ENCODE measurements at regions not wholly inside any gene's neighbourhood (a gene's known extent, or its start where the extent isn't known, plus 50 kb on each side); places are given as distances from the start of the nearest gene placed in this dataset.
"Not testable (repeated sequence)": the region's sequence is repeated elsewhere in the genome, so short reads cannot be mapped to it uniquely, and the experiment has no call there.

- Histone ChIP-seq H3K27me3 (ENCODE audit: insufficient read depth, low read length) (no peaks in the 10 kb centered on the region), H3K4me3 (ENCODE audit: low read depth, low read length) (no peak overlapping the region), H3K79me2 (ENCODE audit: control insufficient read depth, insufficient read depth, low read length, unreplicated experiment) (no peaks in the 10 kb centered on the region), H3K36me3 (ENCODE audit: insufficient read depth, low read length) (no peaks in the 10 kb centered on the region), H2AFZ (ENCODE audit: low read length, unreplicated experiment) (no peak overlapping the region), H3K27ac (ENCODE audit: low read depth, low read length) (no peak overlapping the region), H3K4me1 (ENCODE audit: control insufficient read depth, insufficient read depth, low read length, unreplicated experiment) (no peaks in the 10 kb centered on the region)
Observed at GRCh38 chr6:170039156-170040114, 251.4 kb downstream of the DLL1 start.

GRCh38 chr6:170038708-170039107, 252.2 kb downstream of the DLL1 start:
- no peak overlapping the region for H3K4me3 ChIP-seq (ENCODE audit: low read depth, low read length)
- no peaks in the 10 kb centered on the region for H3K27me3 ChIP-seq (ENCODE audit: insufficient read depth, low read length)
- no peak overlapping the region for H3K27ac ChIP-seq (ENCODE audit: low read depth, low read length)
- no peaks in the 10 kb centered on the region for H3K4me1 ChIP-seq (ENCODE audit: control insufficient read depth, insufficient read depth, low read length, unreplicated experiment)
- no peaks in the 10 kb centered on the region for H3K36me3 ChIP-seq (ENCODE audit: insufficient read depth, low read length)
- no peak overlapping the region for H2AFZ ChIP-seq (ENCODE audit: low read length, unreplicated experiment)
- H3K79me2 ChIP-seq (ENCODE audit: control insufficient read depth, insufficient read depth, low read length, unreplicated experiment), result no peaks in the 10 kb centered on the region

- no peaks in the 10 kb centered on the region for H3K79me2 ChIP-seq (ENCODE audit: control insufficient read depth, insufficient read depth, low read length, unreplicated experiment)
- no peak overlapping the region for H2AFZ ChIP-seq (ENCODE audit: low read length, unreplicated experiment)
- no peaks in the 10 kb centered on the region for H3K27me3 ChIP-seq (ENCODE audit: insufficient read depth, low read length)
- no peak overlapping the region for H3K4me3 ChIP-seq (ENCODE audit: low read depth, low read length)
- H3K36me3 ChIP-seq (ENCODE audit: insufficient read depth, low read length), result no peaks in the 10 kb centered on the region
- H3K4me1 ChIP-seq (ENCODE audit: control insufficient read depth, insufficient read depth, low read length, unreplicated experiment), result no peaks in the 10 kb centered on the region
- no peak overlapping the region for H3K27ac ChIP-seq (ENCODE audit: low read depth, low read length)
Observed at GRCh38 chr6:170038251-170038650, 252.6 kb downstream of the DLL1 start.

- Histone ChIP-seq H2AFZ (ENCODE audit: low read length, unreplicated experiment) (no peak overlapping the region), H3K4me1 (ENCODE audit: control insufficient read depth, insufficient read depth, low read length, unreplicated experiment) (no peaks in the 10 kb centered on the region), H3K4me3 (ENCODE audit: low read depth, low read length) (no peak overlapping the region), H3K79me2 (ENCODE audit: control insufficient read depth, insufficient read depth, low read length, unreplicated experiment) (no peaks in the 10 kb centered on the region), H3K36me3 (ENCODE audit: insufficient read depth, low read length) (no peaks in the 10 kb centered on the region), H3K27me3 (ENCODE audit: insufficient read depth, low read length) (no peaks in the 10 kb centered on the region), H3K27ac (ENCODE audit: low read depth, low read length) (no peak overlapping the region)
Observed at GRCh38 chr6:170037541-170038250, 253.2 kb downstream of the DLL1 start.

GRCh38 chr6:170036916-170037315, 254.0 kb downstream of the DLL1 start:
- Histone ChIP-seq H3K4me1 (ENCODE audit: control insufficient read depth, insufficient read depth, low read length, unreplicated experiment) (no peaks in the 10 kb centered on the region), H3K36me3 (ENCODE audit: insufficient read depth, low read length) (no peaks in the 10 kb centered on the region), H3K27me3 (ENCODE audit: insufficient read depth, low read length) (no peaks in the 10 kb centered on the region), H3K79me2 (ENCODE audit: control insufficient read depth, insufficient read depth, low read length, unreplicated experiment) (no peaks in the 10 kb centered on the region), H2AFZ (ENCODE audit: low read length, unreplicated experiment) (no peak overlapping the region), H3K4me3 (ENCODE audit: low read depth, low read length) (no peak overlapping the region), H3K27ac (ENCODE audit: low read depth, low read length) (no peak overlapping the region)

GRCh38 chr6:170036367-170036766, 254.5 kb downstream of the DLL1 start:
- not testable (repeated sequence) for H3K4me3 ChIP-seq (ENCODE audit: low read depth, low read length); H3K27ac ChIP-seq (ENCODE audit: low read depth, low read length); H3K36me3 ChIP-seq (ENCODE audit: insufficient read depth, low read length); H3K4me1 ChIP-seq (ENCODE audit: control insufficient read depth, insufficient read depth, low read length, unreplicated experiment); H3K27me3 ChIP-seq (ENCODE audit: insufficient read depth, low read length); H2AFZ ChIP-seq (ENCODE audit: low read length, unreplicated experiment); H3K79me2 ChIP-seq (ENCODE audit: control insufficient read depth, insufficient read depth, low read length, unreplicated experiment)

- Histone ChIP-seq H3K79me2 (ENCODE audit: control insufficient read depth, insufficient read depth, low read length, unreplicated experiment) (no peaks in the 10 kb centered on the region), H3K4me1 (ENCODE audit: control insufficient read depth, insufficient read depth, low read length, unreplicated experiment) (no peaks in the 10 kb centered on the region), H3K36me3 (ENCODE audit: insufficient read depth, low read length) (no peaks in the 10 kb centered on the region), H2AFZ (ENCODE audit: low read length, unreplicated experiment) (no peak overlapping the region), H3K4me3 (ENCODE audit: low read depth, low read length) (no peak overlapping the region), H3K27ac (ENCODE audit: low read depth, low read length) (no peak overlapping the region), H3K27me3 (ENCODE audit: insufficient read depth, low read length) (no peaks in the 10 kb centered on the region)
Observed at GRCh38 chr6:170035901-170036304, 255.0 kb downstream of the DLL1 start.

GRCh38 chr6:170035044-170035443, 255.8 kb downstream of the DLL1 start:
- no peak overlapping the region for H2AFZ ChIP-seq (ENCODE audit: low read length, unreplicated experiment)
- H3K4me3 ChIP-seq (ENCODE audit: low read depth, low read length), result no peak overlapping the region
- H3K27me3 ChIP-seq (ENCODE audit: insufficient read depth, low read length), result no peaks in the 10 kb centered on the region
- H3K79me2 ChIP-seq (ENCODE audit: control insufficient read depth, insufficient read depth, low read length, unreplicated experiment), result no peaks in the 10 kb centered on the region
- no peak overlapping the region for H3K27ac ChIP-seq (ENCODE audit: low read depth, low read length)
- H3K36me3 ChIP-seq (ENCODE audit: insufficient read depth, low read length), result no peaks in the 10 kb centered on the region
- no peaks in the 10 kb centered on the region for H3K4me1 ChIP-seq (ENCODE audit: control insufficient read depth, insufficient read depth, low read length, unreplicated experiment)

- H2AFZ ChIP-seq (ENCODE audit: low read length, unreplicated experiment), result no peak overlapping the region
- H3K27ac ChIP-seq (ENCODE audit: low read depth, low read length), result no peak overlapping the region
- H3K4me3 ChIP-seq (ENCODE audit: low read depth, low read length), result no peak overlapping the region
- H3K79me2 ChIP-seq (ENCODE audit: control insufficient read depth, insufficient read depth, low read length, unreplicated experiment), result no peaks in the 10 kb centered on the region
- H3K4me1 ChIP-seq (ENCODE audit: control insufficient read depth, insufficient read depth, low read length, unreplicated experiment), result no peaks in the 10 kb centered on the region
- H3K36me3 ChIP-seq (ENCODE audit: insufficient read depth, low read length), result no peaks in the 10 kb centered on the region
- no peaks in the 10 kb centered on the region for H3K27me3 ChIP-seq (ENCODE audit: insufficient read depth, low read length)
Observed at GRCh38 chr6:170034294-170034693, 256.6 kb downstream of the DLL1 start.

GRCh38 chr6:170033666-170034065, 257.2 kb downstream of the DLL1 start:
- no peak overlapping the region for H3K27ac ChIP-seq (ENCODE audit: low read depth, low read length)
- H3K4me3 ChIP-seq (ENCODE audit: low read depth, low read length), result no peak overlapping the region
- H2AFZ ChIP-seq (ENCODE audit: low read length, unreplicated experiment), result no peak overlapping the region
- H3K27me3 ChIP-seq (ENCODE audit: insufficient read depth, low read length), result no peaks in the 10 kb centered on the region
- H3K4me1 ChIP-seq (ENCODE audit: control insufficient read depth, insufficient read depth, low read length, unreplicated experiment), result no peaks in the 10 kb centered on the region
- no peaks in the 10 kb centered on the region for H3K79me2 ChIP-seq (ENCODE audit: control insufficient read depth, insufficient read depth, low read length, unreplicated experiment)
- H3K36me3 ChIP-seq (ENCODE audit: insufficient read depth, low read length), result no peaks in the 10 kb centered on the region
